ENCODE measurements at regions not wholly inside any gene's neighbourhood (a gene's known extent, or its start where the extent isn't known, plus 50 kb on each side); places are given as distances from the start of the nearest gene placed in this dataset.

DNA sequence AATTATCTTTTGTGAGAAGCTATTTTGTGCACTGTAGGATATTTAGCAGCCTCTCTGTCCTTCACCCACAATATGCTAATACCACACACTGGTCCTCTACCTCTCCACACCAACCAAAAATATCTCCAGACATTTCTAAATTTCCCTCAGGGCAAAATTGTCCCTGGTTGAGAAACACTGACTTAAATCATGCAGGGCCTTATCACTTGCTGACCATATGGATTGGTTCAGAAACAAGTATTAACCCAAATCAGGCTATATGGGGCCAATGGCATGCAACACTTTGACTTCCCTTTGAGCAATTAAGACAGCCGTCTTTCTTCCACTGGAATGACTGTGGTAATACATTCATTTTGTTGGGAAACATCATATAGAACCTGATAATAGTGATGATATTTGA lies 251.1 kb downstream of the CNTN3 start:
- Histone ChIP-seq H3K27ac (ENCODE audit: low read depth in 1 of 2, low read length in 2 of 2) (no peak overlapping the region), H3K27me3 (ENCODE audit: control insufficient read depth in 4 of 4, insufficient read depth in 4 of 4, low read length in 3 of 4) (no peaks in the 10 kb centered on the region), H3K36me3 (ENCODE audit: control insufficient read depth in 4 of 4, insufficient read depth in 3 of 4, low read depth in 1 of 4, low read length in 3 of 4) (peaks cover 0 to 3% (median 0%) of the 10 kb centered on the region in 4 donors), H3K9ac (ENCODE audit: low read depth in 1 of 2, low read length in 2 of 2) (no peak overlapping the region), H3K4me1 (ENCODE audit: control insufficient read depth in 4 of 4, insufficient read depth in 4 of 4, low read length in 3 of 4) (peaks cover 2 to 8% (median 5%) of the 10 kb centered on the region in 4 donors), H3K9me3 (ENCODE audit: control insufficient read depth in 4 of 4, low read length in 3 of 4) (no peaks in the 10 kb centered on the region), H3K4me3 (ENCODE audit: low read depth in 1 of 3, low read length in 3 of 3) (no peak overlapping the region)
- WGBS, result 93% methylated on average over 1 of the region's 1 CpG
- TF ChIP-seq TAF1 (conservative IDR thresholded peaks at IDR 0.05), result no peak
- TF ChIP-seq FOXA1 (IDR thresholded peaks at IDR 0.05), result no peak
- TF ChIP-seq, protein P1, sequence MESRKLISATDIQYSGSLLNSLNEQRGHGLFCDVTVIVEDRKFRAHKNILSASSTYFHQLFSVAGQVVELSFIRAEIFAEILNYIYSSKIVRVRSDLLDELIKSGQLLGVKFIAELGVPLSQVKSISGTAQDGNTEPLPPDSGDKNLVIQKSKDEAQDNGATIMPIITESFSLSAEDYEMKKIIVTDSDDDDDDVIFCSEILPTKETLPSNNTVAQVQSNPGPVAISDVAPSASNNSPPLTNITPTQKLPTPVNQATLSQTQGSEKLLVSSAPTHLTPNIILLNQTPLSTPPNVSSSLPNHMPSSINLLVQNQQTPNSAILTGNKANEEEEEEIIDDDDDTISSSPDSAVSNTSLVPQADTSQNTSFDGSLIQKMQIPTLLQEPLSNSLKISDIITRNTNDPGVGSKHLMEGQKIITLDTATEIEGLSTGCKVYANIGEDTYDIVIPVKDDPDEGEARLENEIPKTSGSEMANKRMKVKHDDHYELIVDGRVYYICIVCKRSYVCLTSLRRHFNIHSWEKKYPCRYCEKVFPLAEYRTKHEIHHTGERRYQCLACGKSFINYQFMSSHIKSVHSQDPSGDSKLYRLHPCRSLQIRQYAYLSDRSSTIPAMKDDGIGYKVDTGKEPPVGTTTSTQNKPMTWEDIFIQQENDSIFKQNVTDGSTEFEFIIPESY (IDR thresholded peaks at IDR 0.05), result no peak
- TF ChIP-seq, protein P2, sequence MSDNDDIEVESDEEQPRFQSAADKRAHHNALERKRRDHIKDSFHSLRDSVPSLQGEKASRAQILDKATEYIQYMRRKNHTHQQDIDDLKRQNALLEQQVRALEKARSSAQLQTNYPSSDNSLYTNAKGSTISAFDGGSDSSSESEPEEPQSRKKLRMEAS (IDR thresholded peaks at IDR 0.05), result no peak
- no peak for TF ChIP-seq SP1 (IDR thresholded peaks at IDR 0.05)
- DNase-seq (ENCODE audit: low spot score), result no peak

DNA sequence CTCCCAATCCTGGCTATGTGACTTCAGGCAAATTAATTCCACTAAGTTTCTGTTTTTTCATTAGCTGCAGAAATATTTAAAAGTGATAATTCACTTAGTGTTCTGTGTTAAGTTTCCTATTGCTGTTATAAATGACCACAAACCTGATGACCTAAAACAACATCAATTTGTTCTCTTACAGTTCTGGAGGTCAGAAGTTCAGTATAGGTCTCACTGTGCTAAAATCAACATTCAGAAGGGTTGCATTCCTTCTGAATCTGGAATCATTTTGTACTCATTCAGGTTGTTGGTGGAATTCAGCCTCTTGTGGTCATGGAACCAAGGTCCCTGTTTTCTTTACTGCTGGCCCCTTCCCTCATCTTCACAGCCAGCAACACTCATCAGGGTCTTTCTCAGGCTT lies 254.1 kb downstream of the CNTN3 start:
- Histone ChIP-seq H3K9me3 (ENCODE audit: control insufficient read depth in 4 of 4, low read length in 3 of 4) (no peaks in the 10 kb centered on the region), H3K4me3 (ENCODE audit: low read depth in 1 of 3, low read length in 3 of 3) (no peak overlapping the region), H3K4me1 (ENCODE audit: control insufficient read depth in 4 of 4, insufficient read depth in 4 of 4, low read length in 3 of 4) (peaks cover 2 to 8% (median 5%) of the 10 kb centered on the region in 4 donors), H3K9ac (ENCODE audit: low read depth in 1 of 2, low read length in 2 of 2) (no peak overlapping the region), H3K36me3 (ENCODE audit: control insufficient read depth in 4 of 4, insufficient read depth in 3 of 4, low read depth in 1 of 4, low read length in 3 of 4) (peaks cover 0 to 2% (median 0%) of the 10 kb centered on the region in 4 donors), H3K27me3 (ENCODE audit: control insufficient read depth in 4 of 4, insufficient read depth in 4 of 4, low read length in 3 of 4) (no peaks in the 10 kb centered on the region), H3K27ac (ENCODE audit: low read depth in 1 of 2, low read length in 2 of 2) (no peak overlapping the region)
- DNase-seq (ENCODE audit: low spot score), result no peak
- TF ChIP-seq NR2F2 (IDR thresholded peaks at IDR 0.05) (no peak), HNF4A (conservative IDR thresholded peaks at IDR 0.05) (peak; percentile 23 to 36), HNF4G (IDR thresholded peaks at IDR 0.05) (no peak), FOXA2 (IDR thresholded peaks at IDR 0.05) (no peak), JUND (IDR thresholded peaks at IDR 0.05) (no peak), RXRA (IDR thresholded peaks at IDR 0.05) (peak in 1 of 2 donors; percentile 33), TAF1 (conservative IDR thresholded peaks at IDR 0.05) (no peak), SP1 (IDR thresholded peaks at IDR 0.05) (peak; percentile 21), RAD21 (IDR thresholded peaks at IDR 0.05) (no peak), YY1 (IDR thresholded peaks at IDR 0.05) (peak; percentile 16), EGR1 (IDR thresholded peaks at IDR 0.05; ENCODE audit: low read depth in 2 of 2) (no peak), FOXA1 (IDR thresholded peaks at IDR 0.05) (no peak), GABPA (IDR thresholded peaks at IDR 0.05 in 1 of 2, conservative IDR thresholded peaks at IDR 0.05 in 1 of 2) (no peak)
- TF ChIP-seq, protein P3, sequence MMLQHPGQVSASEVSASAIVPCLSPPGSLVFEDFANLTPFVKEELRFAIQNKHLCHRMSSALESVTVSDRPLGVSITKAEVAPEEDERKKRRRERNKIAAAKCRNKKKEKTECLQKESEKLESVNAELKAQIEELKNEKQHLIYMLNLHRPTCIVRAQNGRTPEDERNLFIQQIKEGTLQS (IDR thresholded peaks at IDR 0.05), result no peak
- TF ChIP-seq, protein P1 (IDR thresholded peaks at IDR 0.05), result no peak
- TF ChIP-seq, protein P4, sequence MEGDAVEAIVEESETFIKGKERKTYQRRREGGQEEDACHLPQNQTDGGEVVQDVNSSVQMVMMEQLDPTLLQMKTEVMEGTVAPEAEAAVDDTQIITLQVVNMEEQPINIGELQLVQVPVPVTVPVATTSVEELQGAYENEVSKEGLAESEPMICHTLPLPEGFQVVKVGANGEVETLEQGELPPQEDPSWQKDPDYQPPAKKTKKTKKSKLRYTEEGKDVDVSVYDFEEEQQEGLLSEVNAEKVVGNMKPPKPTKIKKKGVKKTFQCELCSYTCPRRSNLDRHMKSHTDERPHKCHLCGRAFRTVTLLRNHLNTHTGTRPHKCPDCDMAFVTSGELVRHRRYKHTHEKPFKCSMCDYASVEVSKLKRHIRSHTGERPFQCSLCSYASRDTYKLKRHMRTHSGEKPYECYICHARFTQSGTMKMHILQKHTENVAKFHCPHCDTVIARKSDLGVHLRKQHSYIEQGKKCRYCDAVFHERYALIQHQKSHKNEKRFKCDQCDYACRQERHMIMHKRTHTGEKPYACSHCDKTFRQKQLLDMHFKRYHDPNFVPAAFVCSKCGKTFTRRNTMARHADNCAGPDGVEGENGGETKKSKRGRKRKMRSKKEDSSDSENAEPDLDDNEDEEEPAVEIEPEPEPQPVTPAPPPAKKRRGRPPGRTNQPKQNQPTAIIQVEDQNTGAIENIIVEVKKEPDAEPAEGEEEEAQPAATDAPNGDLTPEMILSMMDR (IDR thresholded peaks at IDR 0.05; ENCODE audit: low read depth, low read length, missing input control), result no peak
- TF ChIP-seq, protein P5, sequence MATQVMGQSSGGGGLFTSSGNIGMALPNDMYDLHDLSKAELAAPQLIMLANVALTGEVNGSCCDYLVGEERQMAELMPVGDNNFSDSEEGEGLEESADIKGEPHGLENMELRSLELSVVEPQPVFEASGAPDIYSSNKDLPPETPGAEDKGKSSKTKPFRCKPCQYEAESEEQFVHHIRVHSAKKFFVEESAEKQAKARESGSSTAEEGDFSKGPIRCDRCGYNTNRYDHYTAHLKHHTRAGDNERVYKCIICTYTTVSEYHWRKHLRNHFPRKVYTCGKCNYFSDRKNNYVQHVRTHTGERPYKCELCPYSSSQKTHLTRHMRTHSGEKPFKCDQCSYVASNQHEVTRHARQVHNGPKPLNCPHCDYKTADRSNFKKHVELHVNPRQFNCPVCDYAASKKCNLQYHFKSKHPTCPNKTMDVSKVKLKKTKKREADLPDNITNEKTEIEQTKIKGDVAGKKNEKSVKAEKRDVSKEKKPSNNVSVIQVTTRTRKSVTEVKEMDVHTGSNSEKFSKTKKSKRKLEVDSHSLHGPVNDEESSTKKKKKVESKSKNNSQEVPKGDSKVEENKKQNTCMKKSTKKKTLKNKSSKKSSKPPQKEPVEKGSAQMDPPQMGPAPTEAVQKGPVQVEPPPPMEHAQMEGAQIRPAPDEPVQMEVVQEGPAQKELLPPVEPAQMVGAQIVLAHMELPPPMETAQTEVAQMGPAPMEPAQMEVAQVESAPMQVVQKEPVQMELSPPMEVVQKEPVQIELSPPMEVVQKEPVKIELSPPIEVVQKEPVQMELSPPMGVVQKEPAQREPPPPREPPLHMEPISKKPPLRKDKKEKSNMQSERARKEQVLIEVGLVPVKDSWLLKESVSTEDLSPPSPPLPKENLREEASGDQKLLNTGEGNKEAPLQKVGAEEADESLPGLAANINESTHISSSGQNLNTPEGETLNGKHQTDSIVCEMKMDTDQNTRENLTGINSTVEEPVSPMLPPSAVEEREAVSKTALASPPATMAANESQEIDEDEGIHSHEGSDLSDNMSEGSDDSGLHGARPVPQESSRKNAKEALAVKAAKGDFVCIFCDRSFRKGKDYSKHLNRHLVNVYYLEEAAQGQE (IDR thresholded peaks at IDR 0.05), result no peak
- TF ChIP-seq, protein P2 (IDR thresholded peaks at IDR 0.05), result no peak
